ENCODE measurements at regions not wholly inside any gene's neighbourhood (a gene's known extent, or its start where the extent isn't known, plus 50 kb on each side); places are given as distances from the start of the nearest gene placed in this dataset.
"Not testable (repeated sequence)": the region's sequence is repeated elsewhere in the genome, so short reads cannot be mapped to it uniquely, and the experiment has no call there.

- no peak for DNase-seq
These were observed 617.7 kb downstream of the MID1IP1 start for GRCh38 chrX:39418731-39419638.

GRCh38 chrX:39421006-39421405 lies 619.7 kb downstream of the MID1IP1 start:
- DNase-seq = no peak

GRCh38 chrX:39425124-39425806 lies 624.0 kb downstream of the MID1IP1 start:
- no peak for DNase-seq

GRCh38 chrX:39426101-39426500 lies 624.8 kb downstream of the MID1IP1 start:
- DNase-seq = no peak

GRCh38 chrX:39427492-39427891 lies 626.2 kb downstream of the MID1IP1 start:
- no peak for DNase-seq

- no peak for DNase-seq
These were observed 626.6 kb downstream of the MID1IP1 start for GRCh38 chrX:39427906-39428305.

- DNase-seq = no peak
These were observed 629.3 kb downstream of the MID1IP1 start for GRCh38 chrX:39430551-39430950.

GRCh38 chrX:39431893-39432292 lies 630.6 kb downstream of the MID1IP1 start:
- DNase-seq = no peak

- DNase-seq = not testable (repeated sequence)
These were observed 633.4 kb downstream of the MID1IP1 start for GRCh38 chrX:39434671-39435070.

- not testable (repeated sequence) for DNase-seq
These were observed 635.3 kb downstream of the MID1IP1 start for GRCh38 chrX:39436538-39436937.

GRCh38 chrX:39437670-39438441 lies 636.6 kb downstream of the MID1IP1 start:
- no peak for DNase-seq

- no peak for DNase-seq
These were observed 637.6 kb downstream of the MID1IP1 start for GRCh38 chrX:39438603-39439602.

- DNase-seq = no peak
These were observed 638.9 kb downstream of the MID1IP1 start for GRCh38 chrX:39439906-39440798.

GRCh38 chrX:39440799-39441284 lies 639.6 kb downstream of the MID1IP1 start:
- DNase-seq = no peak

- DNase-seq = no peak
These were observed 641.1 kb downstream of the MID1IP1 start for GRCh38 chrX:39442332-39442731.

- no peak for DNase-seq
These were observed 642.0 kb downstream of the MID1IP1 start for GRCh38 chrX:39443240-39443639.

GRCh38 chrX:39445336-39445735 lies 644.1 kb downstream of the MID1IP1 start:
- no peak for DNase-seq

GRCh38 chrX:39449352-39449751 lies 648.1 kb downstream of the MID1IP1 start:
- no peak for DNase-seq

GRCh38 chrX:39450234-39450977 lies 647.4 kb downstream of the BCOR start:
- DNase-seq = no peak

- DNase-seq = no peak
These were observed 646.7 kb downstream of the BCOR start for GRCh38 chrX:39451046-39451445.

Data from SHP77 (cell line).